IMR-90 (cell line): ENCODE measurements at regions not wholly inside any gene's neighbourhood (a gene's known extent, or its start where the extent isn't known, plus 50 kb on each side); places are given as distances from the start of the nearest gene placed in this dataset.

Experiments used
- ATAC-seq: fragments of 200-7000 bp; cut with Tn5 transposase; 2 replicates; pipeline ENCODE4 v1.9.1; 2020; ENCODE audit warnings: low read depth, mild to moderate bottlenecking, moderate library complexity
- BruUV-seq: library from RNA; stranded (reverse); fragments of 400-500 nt; replicated peaks from 2 replicates; lab custom pipeline; 2021; lab: Mats Ljungman, UMichigan
- CTCF ChIA-PET: fragments of 300-600 bp; formaldehyde crosslinking; extraction: SDS; loops from one replicate; lab custom pipeline; 2021; ENCODE audit warnings: antibody characterized with exemption; lab: Yijun Ruan, JAX
- POLR2A ChIA-PET: fragments of 300-600 bp; sonication (Branson Sonifier 250); formaldehyde crosslinking; loops from one replicate; lab custom pipeline; 2022; ENCODE audit warnings: antibody characterized with exemption; ENCODE audit not compliant: unreplicated experiment; lab: Charles Lee
- DNase-seq: peaks from one replicate; pipeline ENCODE4 v3.0.0; 2013
- H2AFZ ChIP-seq: replicated peaks from 2 replicates; pipeline ENCODE3; 2013; ENCODE audit warnings: low read length, mild to moderate bottlenecking; ENCODE audit not compliant: poor library complexity
- H2AK5ac ChIP-seq: 2 replicates; pipeline ENCODE4 v1.6.1; 2013; ENCODE audit warnings: low read depth, low read length, inconsistent platforms
- H2AK9ac ChIP-seq: replicated peaks from 2 replicates; pipeline ENCODE3; 2013; ENCODE audit warnings: mild to moderate bottlenecking, low read depth, low read length, moderate library complexity; ENCODE audit not compliant: poor library complexity
- H2BK120ac ChIP-seq: 2 replicates; pipeline ENCODE4 v1.6.1; 2013; ENCODE audit warnings: low read depth, low read length, inconsistent platforms
- H2BK15ac ChIP-seq: 3 replicates; pipeline ENCODE4 v1.6.1; 2013; ENCODE audit warnings: low read depth, low read length, inconsistent platforms
- H2BK20ac ChIP-seq: 2 replicates; pipeline ENCODE4 v1.6.1; 2013; ENCODE audit warnings: low read depth, mild to moderate bottlenecking, inconsistent platforms, low read length, moderate library complexity
- H2BK5ac ChIP-seq: 2 replicates; pipeline ENCODE4 v1.6.1; 2013; ENCODE audit warnings: mild to moderate bottlenecking, low read depth, low read length, inconsistent platforms; ENCODE audit not compliant: poor library complexity, severe bottlenecking
- H3K14ac ChIP-seq: replicated peaks from 2 replicates; pipeline ENCODE4 v1.6.1; 2013; ENCODE audit warnings: low read depth, low read length, inconsistent platforms
- H3K18ac ChIP-seq: 2 replicates; pipeline ENCODE4 v1.6.1; 2013; ENCODE audit warnings: low read depth, low read length, control low read depth
- H3K23ac ChIP-seq: 2 replicates; pipeline ENCODE4 v1.6.1; 2013; ENCODE audit warnings: low read depth, low read length, inconsistent platforms
- H3K27ac ChIP-seq: 2 replicates; pipeline ENCODE4 v1.5.1; 2013; ENCODE audit warnings: mild to moderate bottlenecking, control low read depth, low read length; ENCODE audit not compliant: insufficient read depth
- H3K27me3 ChIP-seq: 2 replicates; pipeline ENCODE4 v1.6.1; 2013; ENCODE audit warnings: low read length; ENCODE audit not compliant: control insufficient read depth, insufficient read depth
- H3K36me3 ChIP-seq: 2 replicates; pipeline ENCODE4 v1.6.1; 2013; ENCODE audit warnings: low read length, mixed read lengths; ENCODE audit not compliant: control insufficient read depth, insufficient read depth
- H3K4ac ChIP-seq: 2 replicates; pipeline ENCODE4 v1.6.1; 2013; ENCODE audit warnings: low read depth, low read length, inconsistent platforms
- H3K4me1 ChIP-seq: 2 replicates; pipeline ENCODE4 v1.6.1; 2013; ENCODE audit warnings: low read length, mixed read lengths; ENCODE audit not compliant: control insufficient read depth, insufficient read depth
- H3K4me2 ChIP-seq: 2 replicates; pipeline ENCODE4 v1.6.1; 2013; ENCODE audit warnings: low read depth, mild to moderate bottlenecking, control low read depth, low read length, moderate library complexity
- H3K4me3 ChIP-seq: 2 replicates; pipeline ENCODE4 v1.5.1; 2013; ENCODE audit warnings: low read depth, mild to moderate bottlenecking, control low read depth, low read length, moderate library complexity; ENCODE audit not compliant: insufficient read depth
- H3K56ac ChIP-seq: 2 replicates; pipeline ENCODE4 v1.6.1; 2013; ENCODE audit warnings: low read length, inconsistent platforms; ENCODE audit not compliant: insufficient read depth; ENCODE audit errors: extremely low read depth
- H3K79me1 ChIP-seq, 2 experiments: 2 replicates each; pipeline ENCODE4 v1.6.1; 2013; ENCODE audit warnings: low read length in 2 of 2, inconsistent platforms in 1 of 2, low read depth in 1 of 2
- H3K9ac ChIP-seq: 2 replicates; pipeline ENCODE4 v1.6.1; 2013; ENCODE audit warnings: low read depth, low read length, control low read depth
- H3K9me1 ChIP-seq: 2 replicates; pipeline ENCODE4 v1.6.1; 2013; ENCODE audit warnings: low read length, inconsistent platforms; ENCODE audit not compliant: insufficient read depth
- H3K9me3 ChIP-seq: 2 replicates; pipeline ENCODE4 v1.6.1; 2013; ENCODE audit warnings: low read length; ENCODE audit not compliant: control insufficient read depth, insufficient read depth
- H4K20me1 ChIP-seq: 2 replicates; pipeline ENCODE4 v1.6.1; 2013; ENCODE audit warnings: low read length, inconsistent platforms; ENCODE audit not compliant: insufficient read depth
- H4K5ac ChIP-seq: 2 replicates; pipeline ENCODE4 v1.6.1; 2013; ENCODE audit warnings: mild to moderate bottlenecking, low read depth, low read length, control low read depth
- H4K8ac ChIP-seq, 2 experiments: 2 replicates each; pipeline ENCODE4 v1.6.1; 2013; ENCODE audit warnings: low read depth in 2 of 2, low read length in 2 of 2, control low read depth in 1 of 2, inconsistent platforms in 1 of 2
- H4K91ac ChIP-seq: 2 replicates; pipeline ENCODE4 v1.6.1; 2013; ENCODE audit warnings: low read depth, low read length, inconsistent platforms; ENCODE audit not compliant: insufficient read depth
- CEBPB ChIP-seq: IDR thresholded peaks from 2 replicates; pipeline ENCODE4 v1.6.1; 2012; ENCODE audit warnings: low read depth, low read length, improper control_type of control experiment
- MAZ ChIP-seq: IDR thresholded peaks from 2 replicates; pipeline ENCODE4 v1.6.1; 2012; ENCODE audit warnings: low read depth, mild to moderate bottlenecking, low read length, improper control_type of control experiment, moderate library complexity, borderline replicate concordance
- MXI1 ChIP-seq: IDR thresholded peaks from 2 replicates; pipeline ENCODE4 v1.6.1; 2012; ENCODE audit warnings: low read depth, mild to moderate bottlenecking, low read length, moderate library complexity, borderline replicate concordance
- NFE2L2 ChIP-seq: fragments of 150-350 bp; IDR thresholded peaks from 2 replicates; pipeline ENCODE4 v1.6.1; 2016; ENCODE audit warnings: low read depth, mild to moderate bottlenecking, low read length
- POLR2A ChIP-seq: IDR thresholded peaks from 2 replicates; pipeline ENCODE4 v1.6.1; 2012; ENCODE audit warnings: mild to moderate bottlenecking, low read depth, low read length
- USF2 ChIP-seq: fragments of 150-350 bp; IDR thresholded peaks from 2 replicates; pipeline ENCODE4 v1.6.1; 2017; ENCODE audit warnings: mild to moderate bottlenecking, antibody characterized with exemption, low read length, low read depth
- WGBS, 2 experiments: methylation state at CpG; one replicate each; pipeline versions ENCODE4 v1.1.5 to v1.1.7; 2013; ENCODE audit warnings: missing lambda C conversion rate in 2 of 2; ENCODE audit not compliant: insufficient read length in 1 of 2; ENCODE audit errors: extremely low coverage in 2 of 2; 5-methylcytosine and 5-hydroxymethylcytosine counted together
- dilution Hi-C: fragments of 300-500 bp; cut with HindIII; formaldehyde crosslinking; loops from one replicate; pipeline ENCODE4 v1.14.3; 2018; ENCODE audit warnings: low sequenced_read_pairs; ENCODE audit not compliant: unreplicated experiment
- in situ Hi-C: fragments of 300-500 bp; cut with MboI; formaldehyde crosslinking; loops from 3 replicates; pipeline ENCODE4 v1.14.3; 2019; ENCODE audit warnings: low sequenced_read_pairs, inconsistent platforms, mixed read lengths
- intact Hi-C: fragments of 100-400 bp; cut with micrococcal nuclease; formaldehyde crosslinking; loops from 2 replicates; pipeline ENCODE4 v1.10.0; 2022

- no peak overlapping the region for H2BK15ac ChIP-seq
- H3K4me1 ChIP-seq: no peaks in the 10 kb centered on the region
- dilution Hi-C loops: no loop called here
- H3K27me3 ChIP-seq: no peaks in the 10 kb centered on the region
- H3K9ac ChIP-seq: no peak overlapping the region
- intact Hi-C loops: no loop called here
- POLR2A ChIA-PET: no interaction called here
- H2BK20ac ChIP-seq: no peak overlapping the region
- CTCF ChIA-PET: no interaction called here
- BruUV-seq: no TSS peak
- peaks cover 14% of the 10 kb centered on the region for H3K9me3 ChIP-seq
- no peak overlapping the region for H3K56ac ChIP-seq
- no peak overlapping the region for H3K4ac ChIP-seq
- no peaks in the 10 kb centered on the region for H3K79me1 ChIP-seq
- H3K27ac ChIP-seq: no peak overlapping the region
- no peaks in the 10 kb centered on the region for H3K36me3 ChIP-seq
- TF ChIP-seq USF2: no peak
- no peak for TF ChIP-seq MXI1
- TF ChIP-seq MAZ: no peak
- TF ChIP-seq CEBPB: no peak
- no peak for TF ChIP-seq NFE2L2
- TF ChIP-seq POLR2A: no peak
- H3K4me2 ChIP-seq: no peak overlapping the region
- no peak overlapping the region for H4K5ac ChIP-seq
- no peak overlapping the region for H4K91ac ChIP-seq
- in situ Hi-C loops: no loop called here
- H4K20me1 ChIP-seq: no peaks in the 10 kb centered on the region
- ATAC-seq: no peak
- H3K18ac ChIP-seq: no peak overlapping the region
- no peak overlapping the region for H2BK5ac ChIP-seq
- DNase-seq: no peak
- H2AFZ ChIP-seq: no peak overlapping the region
- no peak overlapping the region for H3K23ac ChIP-seq
- H2AK9ac ChIP-seq: no peak overlapping the region
- no peak overlapping the region for H2BK120ac ChIP-seq
- no peak overlapping the region for H2AK5ac ChIP-seq
- H3K9me1 ChIP-seq: no peaks in the 10 kb centered on the region
- H3K14ac ChIP-seq: no peak overlapping the region
- no peak overlapping the region for H3K4me3 ChIP-seq
- WGBS, 2 experiments: no CpG with 5 or more reads among the region's 2 CpGs
- no peak overlapping the region for H4K8ac ChIP-seq
These were observed 459.5 kb upstream of the LARGE1 start for GRCh38 chr22:34379825-34380224.
